ENCODE measurements at regions not wholly inside any gene's neighbourhood (a gene's known extent, or its start where the extent isn't known, plus 50 kb on each side); places are given as distances from the start of the nearest gene placed in this dataset.

- TF ChIP-seq CTCF (IDR thresholded peaks at IDR 0.05): no peak
- TF ChIP-seq YY1 (IDR thresholded peaks at IDR 0.05; ENCODE audit: low read depth): no peak
- TF ChIP-seq RAD21 (IDR thresholded peaks at IDR 0.05; ENCODE audit: low read length): no peak
- no peak for TF ChIP-seq GATA2 (CRISPR knock-in tag; IDR thresholded peaks at IDR 0.05)
- TF ChIP-seq ELF1 (IDR thresholded peaks at IDR 0.05): no peak
- no peak for TF ChIP-seq TCF12 (IDR thresholded peaks at IDR 0.05)
- no peak for TF ChIP-seq REST (IDR thresholded peaks at IDR 0.05; ENCODE audit: low read depth, low read length)
- TF ChIP-seq MAX (IDR thresholded peaks at IDR 0.05; ENCODE audit: low read depth): no peak
- no peak for TF ChIP-seq EP300 (IDR thresholded peaks at IDR 0.05; ENCODE audit: borderline replicate concordance in 1 of 2, low read depth in 1 of 2, low read length in 1 of 2)
- no peak for TF ChIP-seq USF2 (IDR thresholded peaks at IDR 0.05; ENCODE audit: borderline replicate concordance, low read depth, low read length)
- no peak for TF ChIP-seq EZH2phosphoT487 (IDR thresholded peaks at IDR 0.05; ENCODE audit: borderline replicate concordance, low read depth)
- no peak for TF ChIP-seq USF1 (IDR thresholded peaks at IDR 0.05; ENCODE audit: borderline replicate concordance, low read depth)
These were observed 119.6 kb downstream of the NPY start for GRCh38 chr7:24403557-24403956.

Measured in SK-N-SH (cell line).